Limb (tissue), 2 donors: ENCODE measurements at regions not wholly inside any gene's neighbourhood (a gene's known extent, or its start where the extent isn't known, plus 50 kb on each side); places are given as distances from the start of the nearest gene placed in this dataset.

Experiments
- DNase-seq, 2 donors: peaks; one replicate each; pipeline ENCODE4 v3.0.0-alpha.2; 2016; ENCODE audit errors: extremely low spot score in 2 of 2

GRCh38 chr19:27674701-27675100, 1538.2 kb downstream of the UQCRFS1 start:
- no peak for DNase-seq

GRCh38 chr19:27673986-27674385, 1539.0 kb downstream of the UQCRFS1 start:
- no peak for DNase-seq

GRCh38 chr19:27672309-27673047, 1540.5 kb downstream of the UQCRFS1 start:
- DNase-seq: no peak

- no peak for DNase-seq
These were observed 1541.1 kb downstream of the UQCRFS1 start for GRCh38 chr19:27671876-27672275.

GRCh38 chr19:27660428-27660827, 1552.5 kb downstream of the UQCRFS1 start:
- no peak for DNase-seq

- DNase-seq: no peak
These were observed 1555.5 kb downstream of the UQCRFS1 start for GRCh38 chr19:27657271-27658051.

- DNase-seq: no peak
These were observed 1558.5 kb downstream of the UQCRFS1 start for GRCh38 chr19:27654266-27654990.

- DNase-seq: no peak
These were observed 1560.2 kb downstream of the UQCRFS1 start for GRCh38 chr19:27652796-27653195.

- DNase-seq: no peak
These were observed 1560.7 kb downstream of the UQCRFS1 start for GRCh38 chr19:27652281-27652680.

GRCh38 chr19:27647423-27647822, 1565.5 kb downstream of the UQCRFS1 start:
- DNase-seq: no peak

- no peak for DNase-seq
These were observed 1577.5 kb downstream of the UQCRFS1 start for GRCh38 chr19:27635401-27635800.

GRCh38 chr19:27618006-27618405, 1594.9 kb downstream of the UQCRFS1 start:
- no peak for DNase-seq

- no peak for DNase-seq
These were observed 1632.0 kb downstream of the UQCRFS1 start for GRCh38 chr19:27580906-27581305.
